Endodermal cell (in vitro differentiated cells): ENCODE measurements at regions not wholly inside any gene's neighbourhood (a gene's known extent, or its start where the extent isn't known, plus 50 kb on each side); places are given as distances from the start of the nearest gene placed in this dataset.

Source experiments
- DNase-seq: peaks from one replicate; pipeline ENCODE4 v3.0.0-alpha.2; 2017
- H3K27ac ChIP-seq: 2 replicates; pipeline ENCODE4 v1.5.1; 2013; ENCODE audit warnings: mild to moderate bottlenecking, low read depth, low read length, moderate library complexity
- H3K27me3 ChIP-seq: 2 replicates; pipeline ENCODE4 v1.6.1; 2013; ENCODE audit warnings: mild to moderate bottlenecking, low read length, moderate library complexity; ENCODE audit not compliant: insufficient read depth, control insufficient read depth, poor library complexity, severe bottlenecking
- H3K36me3 ChIP-seq: 2 replicates; pipeline ENCODE4 v1.7.0; 2013; ENCODE audit warnings: mild to moderate bottlenecking, low read length, moderate library complexity; ENCODE audit not compliant: control insufficient read depth, insufficient read depth
- H3K4me1 ChIP-seq: one replicate; pipeline ENCODE4 v1.7.0; 2013; ENCODE audit warnings: low read length; ENCODE audit not compliant: control insufficient read depth, insufficient read depth
- H3K4me3 ChIP-seq: 2 replicates; pipeline ENCODE4 v1.5.1; 2013; ENCODE audit warnings: mild to moderate bottlenecking, low read length, moderate library complexity
- H3K9ac ChIP-seq: 2 replicates; pipeline ENCODE4 v1.6.1; 2013; ENCODE audit warnings: mild to moderate bottlenecking, low read length, moderate library complexity; ENCODE audit not compliant: poor library complexity, severe bottlenecking; ENCODE audit errors: extremely low read depth
- H3K9me3 ChIP-seq: 2 replicates; pipeline ENCODE4 v1.6.1; 2013; ENCODE audit warnings: mild to moderate bottlenecking, low read length, moderate library complexity; ENCODE audit not compliant: control insufficient read depth
- H3K27ac Mint-ChIP-seq: 2 replicates; pipeline ENCODE4 v1.8.0; 2020; ENCODE audit warnings: mixed read lengths
- H3K27me3 Mint-ChIP-seq: 2 replicates; pipeline ENCODE4 v1.8.0; 2021; ENCODE audit warnings: mild to moderate bottlenecking, mixed read lengths; ENCODE audit not compliant: insufficient read depth
- H3K36me3 Mint-ChIP-seq: 2 replicates; pipeline ENCODE4 v1.8.0; 2020; ENCODE audit warnings: low read depth, mixed read lengths
- H3K4me1 Mint-ChIP-seq: 2 replicates; pipeline ENCODE4 v1.8.0; 2020; ENCODE audit warnings: mixed read lengths
- H3K4me3 Mint-ChIP-seq: 2 replicates; pipeline ENCODE4 v1.8.0; 2020; ENCODE audit warnings: mild to moderate bottlenecking, moderate library complexity, mixed read lengths
- H3K9me3 Mint-ChIP-seq: 2 replicates; pipeline ENCODE4 v1.8.0; 2020; ENCODE audit warnings: mild to moderate bottlenecking, mixed read lengths
- CTCF ChIP-seq: fragments of 200-600 bp; sonication (generic); conservative IDR thresholded peaks from 2 replicates; pipeline ENCODE4 v1.5.0; 2021; ENCODE audit warnings: antibody characterized with exemption, mild to moderate bottlenecking
- WGBS, 2 experiments: methylation state at CpG; one replicate each; pipeline versions ENCODE4 v1.1.5 to v1.1.7; 2013; ENCODE audit warnings: missing lambda C conversion rate in 2 of 2, mixed read lengths in 1 of 2; ENCODE audit not compliant: insufficient coverage in 1 of 2, insufficient read length in 1 of 2; 5-methylcytosine and 5-hydroxymethylcytosine counted together

DNA sequence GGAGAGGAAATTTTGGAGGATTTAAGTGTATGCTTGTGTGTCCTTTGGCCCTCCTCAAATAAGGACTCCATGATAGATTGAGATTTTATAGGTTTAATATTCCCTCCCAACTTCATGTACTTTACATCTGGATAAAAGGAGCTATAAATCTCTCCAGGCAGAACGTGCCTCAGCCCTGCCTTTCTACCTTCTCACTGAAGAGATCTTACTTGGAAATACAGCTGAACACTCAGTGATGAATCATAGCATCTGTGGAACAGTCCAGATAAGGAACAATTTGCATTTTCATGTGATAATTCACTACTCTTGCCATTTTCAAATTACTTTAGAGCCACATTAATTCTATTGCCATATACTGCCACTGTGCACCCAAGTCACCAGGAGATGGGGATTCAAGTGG lies 364.6 kb upstream of the PODXL start:
- no peak overlapping the region for H3K27ac ChIP-seq
- DNase-seq: peak; percentile 10
- Mint-ChIP-seq H3K4me1 (peaks cover 7% of the 10 kb centered on the region), H3K27ac (no peak overlapping the region), H3K27me3 (no peaks in the 10 kb centered on the region), H3K9me3 (no peaks in the 10 kb centered on the region), H3K4me3 (no peak overlapping the region), H3K36me3 (no peaks in the 10 kb centered on the region)
- no peaks in the 10 kb centered on the region for H3K9me3 ChIP-seq
- no peak overlapping the region for H3K9ac ChIP-seq
- H3K27me3 ChIP-seq: no peaks in the 10 kb centered on the region
- no peaks in the 10 kb centered on the region for H3K36me3 ChIP-seq
- H3K4me1 ChIP-seq: peaks cover 5% of the 10 kb centered on the region
- H3K4me3 ChIP-seq: no peak overlapping the region
- WGBS, 2 experiments: 80 to 89% methylated on average over 1 of the region's 1 CpG
- no peak for TF ChIP-seq CTCF

DNA sequence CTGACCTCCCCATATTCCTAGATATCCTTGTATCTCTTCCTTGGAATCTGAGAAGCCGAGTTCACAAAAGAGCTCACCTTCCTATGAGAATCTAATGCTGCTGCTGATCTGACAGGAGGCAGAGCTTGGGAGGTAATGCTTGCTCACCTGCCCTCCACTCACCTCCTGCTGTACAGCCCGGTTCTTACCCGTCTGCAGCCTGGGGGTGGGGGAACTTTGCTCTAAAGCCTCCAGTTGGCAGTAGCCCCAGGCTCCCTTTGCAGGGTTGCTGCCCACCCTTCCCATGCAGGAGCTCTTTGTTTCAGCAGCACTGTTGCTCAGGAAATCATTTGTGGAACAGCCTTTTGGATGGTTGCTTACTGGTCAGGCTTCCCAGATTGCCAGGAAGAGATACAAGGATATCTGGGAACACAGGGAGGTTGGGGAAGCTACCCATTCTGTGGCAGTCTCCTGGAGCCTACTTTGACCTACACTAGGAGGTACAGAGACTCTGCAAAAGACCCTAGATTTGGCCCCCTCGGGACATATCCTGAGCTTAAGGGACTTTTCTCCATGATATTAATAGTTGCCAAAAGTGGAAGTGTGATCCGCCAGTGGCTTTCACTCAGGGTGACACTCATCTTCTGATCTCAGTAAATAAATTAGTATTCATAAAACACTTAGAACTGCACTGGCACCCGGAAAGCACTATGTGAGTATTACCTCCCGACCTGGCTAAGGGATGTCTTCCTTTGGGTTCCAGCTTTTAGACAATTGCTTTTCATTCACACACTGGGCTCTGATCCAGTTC lies 363.7 kb upstream of the PODXL start:
- H3K9me3 ChIP-seq: no peaks in the 10 kb centered on the region
- TF ChIP-seq CTCF: no peak
- peak; percentile 51 for DNase-seq
- H3K4me3 ChIP-seq: no peak overlapping the region
- H3K27me3 Mint-ChIP-seq: no peaks in the 10 kb centered on the region
- H3K27ac ChIP-seq: no peak overlapping the region
- no peak overlapping the region for H3K27ac Mint-ChIP-seq
- 86 to 87% methylated on average over 5 to 7 of the region's 7 CpGs for WGBS, 2 experiments
- H3K4me1 Mint-ChIP-seq: peaks cover 7% of the 10 kb centered on the region
- no peaks in the 10 kb centered on the region for H3K36me3 Mint-ChIP-seq
- no peaks in the 10 kb centered on the region for H3K27me3 ChIP-seq
- H3K4me3 Mint-ChIP-seq: no peak overlapping the region
- H3K9me3 Mint-ChIP-seq: no peaks in the 10 kb centered on the region
- H3K36me3 ChIP-seq: no peaks in the 10 kb centered on the region
- H3K9ac ChIP-seq: no peak overlapping the region
- peaks cover 5% of the 10 kb centered on the region for H3K4me1 ChIP-seq

DNA sequence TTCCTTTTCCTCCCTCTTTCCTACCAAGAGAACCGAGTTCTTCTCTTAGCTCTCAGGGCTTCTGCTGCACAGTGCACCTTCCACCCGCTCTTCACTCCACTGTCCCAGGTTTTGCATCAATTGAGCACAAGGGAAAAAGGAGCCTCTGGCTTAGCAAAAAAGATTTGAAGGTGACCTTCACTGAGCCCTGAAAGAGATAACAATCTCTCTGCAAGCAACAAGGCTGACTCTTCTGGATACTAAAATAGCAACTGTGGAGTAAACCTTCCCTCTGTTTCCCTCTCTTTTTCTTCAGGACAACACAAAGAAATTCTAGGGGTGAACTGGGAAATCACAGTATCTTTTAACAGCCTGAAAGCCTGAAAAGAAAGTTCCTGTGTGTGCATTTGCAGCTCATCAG lies 354.7 kb upstream of the PODXL start:
- peak; percentile 20 for DNase-seq
- Histone ChIP-seq H3K9me3 (peaks cover 9% of the 10 kb centered on the region), H3K36me3 (no peaks in the 10 kb centered on the region), H3K27me3 (no peaks in the 10 kb centered on the region), H3K27ac (no peak overlapping the region), H3K4me1 (peaks cover 21% of the 10 kb centered on the region), H3K9ac (no peak overlapping the region), H3K4me3 (no peak overlapping the region)
- WGBS, 2 experiments: 87% methylated on average over 2 of the region's 2 CpGs; no CpG with 5 or more reads in 1 of the 2 experiments
- peaks cover 15% of the 10 kb centered on the region for H3K27me3 Mint-ChIP-seq
- no peak overlapping the region for H3K27ac Mint-ChIP-seq
- TF ChIP-seq CTCF: no peak
- peaks cover 14% of the 10 kb centered on the region for H3K9me3 Mint-ChIP-seq
- H3K4me3 Mint-ChIP-seq: no peak overlapping the region
- H3K36me3 Mint-ChIP-seq: no peaks in the 10 kb centered on the region
- peaks cover 41% of the 10 kb centered on the region for H3K4me1 Mint-ChIP-seq
